ENCODE measurements at regions not wholly inside any gene's neighbourhood (a gene's known extent, or its start where the extent isn't known, plus 50 kb on each side); places are given as distances from the start of the nearest gene placed in this dataset.

DNA sequence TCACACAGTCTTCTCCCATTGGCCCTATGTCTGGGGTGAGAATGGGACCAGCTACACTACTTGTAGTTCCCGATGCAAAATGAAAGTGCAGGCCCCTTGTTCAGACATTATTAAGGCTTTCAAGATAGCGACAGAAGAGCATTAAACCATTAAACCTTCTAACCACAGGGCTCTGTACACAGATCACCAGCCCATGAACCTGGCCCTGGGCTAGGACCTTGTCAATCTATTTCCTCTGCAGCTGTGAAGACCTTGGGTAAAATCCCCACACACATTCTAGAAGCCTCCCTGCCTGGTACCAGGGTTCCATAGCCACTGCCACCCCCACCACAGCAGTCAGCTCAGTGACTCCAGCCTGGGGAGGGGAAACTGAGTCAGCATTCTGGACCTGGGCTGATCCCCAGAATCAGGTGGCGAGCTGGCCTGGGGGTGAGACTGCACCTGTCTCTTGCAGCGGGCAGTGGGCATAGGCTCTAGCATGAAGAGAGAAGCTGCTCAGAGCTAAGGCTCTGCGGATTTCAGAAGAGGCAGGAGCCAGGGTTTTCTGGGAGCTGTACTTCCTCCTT is 119.7 kb upstream of the LHX1 start:
- TF ChIP-seq CSDC2 (CRISPR knock-in tag; IDR thresholded peaks at IDR 0.05) (no peak), ARNTL (CRISPR knock-in tag; IDR thresholded peaks at IDR 0.05; ENCODE audit: borderline replicate concordance, low read depth) (no peak)
- no peak for ATAC-seq

DNA sequence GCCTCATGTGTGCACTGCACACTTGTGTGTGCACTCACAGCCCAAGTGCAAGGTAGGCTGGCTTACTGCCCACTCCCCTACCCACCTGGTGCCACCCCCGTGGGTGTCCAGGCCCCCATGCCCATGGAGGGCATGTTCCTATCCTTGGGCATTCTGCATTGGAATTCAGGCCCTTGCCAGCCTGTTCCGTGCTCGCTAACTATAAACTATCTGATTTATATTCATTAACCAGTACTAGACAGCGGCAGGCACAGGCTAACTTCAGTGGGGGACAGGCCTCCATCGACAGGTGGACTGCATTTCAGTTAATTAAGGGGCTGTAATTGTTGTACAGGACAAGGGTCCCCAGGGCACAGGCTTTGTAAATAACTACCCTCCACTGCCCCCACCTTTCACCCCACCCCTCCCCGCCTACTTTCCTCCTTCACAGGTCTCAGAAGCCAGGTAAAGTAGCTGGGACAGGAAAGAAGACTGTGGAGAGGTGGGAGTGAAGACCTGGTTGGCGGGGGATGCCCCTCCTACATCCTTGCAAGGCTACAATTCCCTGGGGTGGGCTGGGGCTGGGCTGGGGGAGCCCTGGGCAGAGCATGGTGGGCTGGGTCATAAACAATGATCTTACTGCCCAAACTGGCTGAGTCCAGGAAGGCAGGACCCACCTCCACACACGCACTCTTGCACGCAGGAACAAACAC is 119.0 kb upstream of the LHX1 start:
- ATAC-seq, result no peak
- TF ChIP-seq TSHZ2 (CRISPR knock-in tag; IDR thresholded peaks at IDR 0.05) (no peak), ZC3H10 (CRISPR knock-in tag; IDR thresholded peaks at IDR 0.05) (no peak), TOX (CRISPR knock-in tag; IDR thresholded peaks at IDR 0.05; ENCODE audit: borderline replicate concordance) (no peak), CREB5 (CRISPR knock-in tag; IDR thresholded peaks at IDR 0.05; ENCODE audit: low read depth) (no peak), POU6F1 (CRISPR knock-in tag; IDR thresholded peaks at IDR 0.05; ENCODE audit: borderline replicate concordance, low read depth) (no peak), ZFP30 (CRISPR knock-in tag; IDR thresholded peaks at IDR 0.05) (no peak), TCF4 (CRISPR knock-in tag; IDR thresholded peaks at IDR 0.05; ENCODE audit: borderline replicate concordance) (no peak), PATZ1 (CRISPR knock-in tag; IDR thresholded peaks at IDR 0.05; ENCODE audit: borderline replicate concordance) (no peak), ZNF70 (CRISPR knock-in tag; IDR thresholded peaks at IDR 0.05) (no peak)

DNA sequence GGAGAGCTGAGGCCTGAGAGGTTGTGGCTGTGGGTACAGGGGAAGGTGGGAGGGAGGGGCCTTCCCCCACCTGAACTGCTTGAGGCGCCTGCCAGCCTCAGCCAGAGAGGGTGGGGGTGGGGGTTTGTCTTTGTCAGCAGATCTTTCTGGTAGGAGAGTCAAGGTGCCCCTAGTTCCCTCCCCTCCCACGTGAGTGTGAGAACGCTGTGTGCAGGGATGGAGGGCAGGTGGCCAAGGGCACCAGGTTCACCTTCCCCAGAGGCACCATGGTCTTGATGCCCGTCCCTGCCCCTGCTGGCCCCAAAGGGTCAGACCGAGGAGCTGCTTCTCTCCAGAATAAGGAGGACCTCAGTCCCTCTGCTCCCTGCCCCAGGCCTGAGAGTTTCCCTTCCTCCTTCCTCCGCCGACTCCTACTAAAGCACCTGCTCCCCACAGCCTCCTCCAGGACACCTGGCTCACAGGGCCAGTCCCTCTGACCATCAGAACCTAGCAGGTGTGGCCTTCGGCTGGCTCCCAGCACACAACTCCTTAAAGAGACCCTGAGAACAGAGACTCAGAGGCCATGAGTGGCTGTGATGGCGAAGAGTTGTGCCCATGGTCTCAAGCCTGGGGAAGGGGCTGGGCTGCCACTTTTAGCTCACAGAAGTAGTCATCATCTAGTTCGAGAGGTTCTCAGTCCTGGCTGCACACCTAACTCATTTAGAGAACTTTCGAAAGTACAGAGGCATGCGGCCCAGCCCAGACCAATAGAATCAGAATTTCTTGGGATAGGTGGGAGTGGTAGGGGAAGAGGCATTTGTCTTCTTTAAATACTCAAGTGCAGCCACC is 113.2 kb upstream of the LHX1 start:
- ATAC-seq, result no peak
- TF ChIP-seq, protein P1, sequence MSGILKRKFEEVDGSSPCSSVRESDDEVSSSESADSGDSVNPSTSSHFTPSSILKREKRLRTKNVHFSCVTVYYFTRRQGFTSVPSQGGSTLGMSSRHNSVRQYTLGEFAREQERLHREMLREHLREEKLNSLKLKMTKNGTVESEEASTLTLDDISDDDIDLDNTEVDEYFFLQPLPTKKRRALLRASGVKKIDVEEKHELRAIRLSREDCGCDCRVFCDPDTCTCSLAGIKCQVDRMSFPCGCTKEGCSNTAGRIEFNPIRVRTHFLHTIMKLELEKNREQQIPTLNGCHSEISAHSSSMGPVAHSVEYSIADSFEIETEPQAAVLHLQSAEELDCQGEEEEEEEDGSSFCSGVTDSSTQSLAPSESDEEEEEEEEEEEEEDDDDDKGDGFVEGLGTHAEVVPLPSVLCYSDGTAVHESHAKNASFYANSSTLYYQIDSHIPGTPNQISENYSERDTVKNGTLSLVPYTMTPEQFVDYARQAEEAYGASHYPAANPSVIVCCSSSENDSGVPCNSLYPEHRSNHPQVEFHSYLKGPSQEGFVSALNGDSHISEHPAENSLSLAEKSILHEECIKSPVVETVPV (CRISPR knock-in tag; IDR thresholded peaks at IDR 0.05), result no peak
- TF ChIP-seq ARNTL (CRISPR knock-in tag; IDR thresholded peaks at IDR 0.05; ENCODE audit: borderline replicate concordance, low read depth) (no peak), ZNF70 (CRISPR knock-in tag; IDR thresholded peaks at IDR 0.05) (no peak), TSHZ2 (CRISPR knock-in tag; IDR thresholded peaks at IDR 0.05) (no peak), POU6F1 (CRISPR knock-in tag; IDR thresholded peaks at IDR 0.05; ENCODE audit: borderline replicate concordance, low read depth) (no peak)
